GM19467 (cell line): ENCODE measurements at regions not wholly inside any gene's neighbourhood (a gene's known extent, or its start where the extent isn't known, plus 50 kb on each side); places are given as distances from the start of the nearest gene placed in this dataset.
"Not testable (repeated sequence)": the region's sequence is repeated elsewhere in the genome, so short reads cannot be mapped to it uniquely, and the experiment has no call there.

Source experiments
- ATAC-seq: cut with Tn5 transposase; IDR thresholded peaks from one replicate; pipeline ENCODE4 v1.9.1; 2021; ENCODE audit warnings: mild to moderate bottlenecking, moderate library complexity; ENCODE audit not compliant: unreplicated experiment

GRCh38 chr13:73544175-73544574 lies 485.4 kb downstream of the KLF5 start:
- ATAC-seq: no peak

GRCh38 chr13:73542446-73542845 lies 483.6 kb downstream of the KLF5 start:
- no peak for ATAC-seq

- ATAC-seq: no peak
These were observed 478.1 kb downstream of the KLF5 start for GRCh38 chr13:73536865-73537264.

- no peak for ATAC-seq
These were observed 476.5 kb downstream of the KLF5 start for GRCh38 chr13:73535341-73535740.

- no peak for ATAC-seq
These were observed 474.2 kb downstream of the KLF5 start for GRCh38 chr13:73532987-73533510.

GRCh38 chr13:73532582-73532981 lies 473.8 kb downstream of the KLF5 start:
- ATAC-seq: no peak

GRCh38 chr13:73531014-73531413 lies 472.2 kb downstream of the KLF5 start:
- no peak for ATAC-seq

GRCh38 chr13:73522937-73523336 lies 464.1 kb downstream of the KLF5 start:
- ATAC-seq: no peak

GRCh38 chr13:73521985-73522524 lies 463.2 kb downstream of the KLF5 start:
- ATAC-seq: no peak

GRCh38 chr13:73521290-73521624 lies 462.5 kb downstream of the KLF5 start:
- no peak for ATAC-seq

GRCh38 chr13:73520566-73521289 lies 461.9 kb downstream of the KLF5 start:
- no peak for ATAC-seq

- not testable (repeated sequence) for ATAC-seq
These were observed 461.3 kb downstream of the KLF5 start for GRCh38 chr13:73520135-73520534.

GRCh38 chr13:73519396-73520116 lies 460.8 kb downstream of the KLF5 start:
- no peak for ATAC-seq

- no peak for ATAC-seq
These were observed 459.0 kb downstream of the KLF5 start for GRCh38 chr13:73517766-73518165.

GRCh38 chr13:73516731-73517130 lies 457.9 kb downstream of the KLF5 start:
- no peak for ATAC-seq

GRCh38 chr13:73514208-73514607 lies 455.4 kb downstream of the KLF5 start:
- no peak for ATAC-seq

- ATAC-seq: no peak
These were observed 454.9 kb downstream of the KLF5 start for GRCh38 chr13:73513751-73514150.

GRCh38 chr13:73508841-73509240 lies 450.0 kb downstream of the KLF5 start:
- ATAC-seq: no peak

GRCh38 chr13:73505376-73505890 lies 446.6 kb downstream of the KLF5 start:
- no peak for ATAC-seq

- ATAC-seq: no peak
These were observed 440.9 kb downstream of the KLF5 start for GRCh38 chr13:73499695-73500094.

- no peak for ATAC-seq
These were observed 438.6 kb downstream of the KLF5 start for GRCh38 chr13:73497430-73497829.

- no peak for ATAC-seq
These were observed 437.9 kb downstream of the KLF5 start for GRCh38 chr13:73496711-73497110.
